ENCODE measurements at regions not wholly inside any gene's neighbourhood (a gene's known extent, or its start where the extent isn't known, plus 50 kb on each side); places are given as distances from the start of the nearest gene placed in this dataset.

GRCh38 chr2:145655165-145655765 lies 1135.3 kb upstream of the ZEB2 start:
- no peak for TF ChIP-seq CTCF (conservative IDR thresholded peaks at IDR 0.05; ENCODE audit: low read depth, low read length)
- no peak for TF ChIP-seq EZH2 (IDR thresholded peaks at IDR 0.05; ENCODE audit: borderline replicate concordance, low read depth, low read length, poor library complexity, severe bottlenecking)
